ENCODE measurements at regions not wholly inside any gene's neighbourhood (a gene's known extent, or its start where the extent isn't known, plus 50 kb on each side); places are given as distances from the start of the nearest gene placed in this dataset.

- TF ChIP-seq CEBPB (IDR thresholded peaks at IDR 0.05; ENCODE audit: low read depth), result no peak
- TF ChIP-seq YY1 (IDR thresholded peaks at IDR 0.05; ENCODE audit: extremely low read depth, insufficient replicate concordance, low read depth, low read length), result no peak
- TF ChIP-seq ZBTB33 (IDR thresholded peaks at IDR 0.05; ENCODE audit: extremely low read depth, insufficient replicate concordance, low read length), result no peak
- no peak for TF ChIP-seq POLR2A (IDR thresholded peaks at IDR 0.05; ENCODE audit: borderline replicate concordance, extremely low read depth, insufficient read depth, insufficient read length)
- no peak for TF ChIP-seq CTCF (IDR thresholded peaks at IDR 0.05 in 2 of 3, conservative IDR thresholded peaks at IDR 0.05 in 1 of 3; ENCODE audit: borderline replicate concordance in 1 of 3, insufficient read depth in 1 of 3, low read depth in 2 of 3, low read length in 2 of 3)
Observed at GRCh38 chr4:152258391-152258790, 277.5 kb downstream of the FBXW7 start.
